Naive thymus-derived CD4-positive, alpha-beta T cell (primary cell): ENCODE measurements at regions not wholly inside any gene's neighbourhood (a gene's known extent, or its start where the extent isn't known, plus 50 kb on each side); places are given as distances from the start of the nearest gene placed in this dataset.
"Not testable (repeated sequence)": the region's sequence is repeated elsewhere in the genome, so short reads cannot be mapped to it uniquely, and the experiment has no call there.

ENCODE experiments used
- ATAC-seq: fragments of 150-1000 bp; cut with Tn5 transposase; 2 replicates; pipeline ENCODE4 v1.10.0; 2021; ENCODE audit warnings: mild to moderate bottlenecking, moderate library complexity
- CTCF ChIA-PET: fragments of 350-600 bp; sonication (Branson Sonifier 250); formaldehyde crosslinking; loops from one replicate; lab custom pipeline; 2021; ENCODE audit warnings: antibody characterized with exemption; lab: Charles Lee
- POLR2A ChIA-PET: fragments of 350-600 bp; sonication (Branson Sonifier 250); formaldehyde crosslinking; loops from one replicate; lab custom pipeline; 2021; ENCODE audit warnings: antibody characterized with exemption, inconsistent platforms; lab: Charles Lee
- DNase-seq, 9 donors: peaks; one replicate each; pipeline versions ENCODE4 v3.0.0 to v3.0.0-alpha.2; 2020 to 2022; ENCODE audit warnings: mixed read lengths in 1 of 9
- H3K27ac ChIP-seq: one replicate; pipeline ENCODE4 v1.7.0; 2013; ENCODE audit warnings: mild to moderate bottlenecking, low read depth, low read length, moderate library complexity
- H3K27me3 ChIP-seq, 2 donors: one replicate each; pipeline ENCODE4 v1.7.0; 2013; ENCODE audit warnings: low read length in 2 of 2, mild to moderate bottlenecking in 2 of 2, moderate library complexity in 2 of 2; ENCODE audit not compliant: control insufficient read depth in 2 of 2, insufficient read depth in 2 of 2
- H3K36me3 ChIP-seq, 3 experiments: 1 replicate in 2 of 3; 2 replicates in 1 of 3; pipeline ENCODE4 v1.7.0; 2013; ENCODE audit warnings: low read length in 3 of 3, mild to moderate bottlenecking in 3 of 3, moderate library complexity in 1 of 3; ENCODE audit not compliant: insufficient read depth in 3 of 3, control insufficient read depth in 2 of 3
- H3K4me1 ChIP-seq, 2 donors: one replicate each; pipeline ENCODE4 v1.7.0; 2013; ENCODE audit warnings: low read length in 2 of 2, mild to moderate bottlenecking in 2 of 2, moderate library complexity in 1 of 2; ENCODE audit not compliant: control insufficient read depth in 2 of 2, insufficient read depth in 2 of 2
- H3K4me3 ChIP-seq: 2 replicates; pipeline ENCODE4 v1.7.0; 2013; ENCODE audit warnings: mild to moderate bottlenecking, low read length
- H3K9me3 ChIP-seq, 3 experiments: 1 replicate in 2 of 3; 2 replicates in 1 of 3; pipeline ENCODE4 v1.7.0; 2013; ENCODE audit warnings: low read length in 3 of 3; ENCODE audit not compliant: control insufficient read depth in 2 of 3
- H3K27ac Mint-ChIP-seq, 9 donors: one replicate each; pipeline ENCODE4 v1.8.0; 2020 to 2022; ENCODE audit warnings: mixed read lengths in 9 of 9, mild to moderate bottlenecking in 8 of 9, moderate library complexity in 5 of 9, inconsistent platforms in 2 of 9
- H3K27me3 Mint-ChIP-seq, 5 donors: one replicate each; pipeline ENCODE4 v1.8.0; 2021 to 2022; ENCODE audit warnings: mixed read lengths in 5 of 5, mild to moderate bottlenecking in 1 of 5
- H3K36me3 Mint-ChIP-seq, 5 donors: one replicate each; pipeline ENCODE4 v1.8.0; 2020 to 2022; ENCODE audit warnings: mixed read lengths in 5 of 5, mild to moderate bottlenecking in 3 of 5, inconsistent platforms in 1 of 5
- H3K4me1 Mint-ChIP-seq, 7 donors: one replicate each; pipeline ENCODE4 v1.8.0; 2020 to 2022; ENCODE audit warnings: mixed read lengths in 7 of 7, mild to moderate bottlenecking in 3 of 7, inconsistent platforms in 1 of 7
- H3K4me3 Mint-ChIP-seq, 10 donors: one replicate each; pipeline ENCODE4 v1.8.0; 2020 to 2022; ENCODE audit warnings: mild to moderate bottlenecking in 10 of 10, mixed read lengths in 10 of 10, moderate library complexity in 6 of 10, inconsistent platforms in 2 of 10
- H3K9me3 Mint-ChIP-seq, 11 donors: one replicate each; pipeline ENCODE4 v1.8.0; 2020 to 2022; ENCODE audit warnings: mixed read lengths in 11 of 11, mild to moderate bottlenecking in 4 of 11, inconsistent platforms in 1 of 11, moderate library complexity in 1 of 11
- intact Hi-C, 2 donors: fragments of 100-400 bp; cut with micrococcal nuclease; formaldehyde crosslinking; loops; one replicate each; pipeline ENCODE4 v1.15.1; 2023

- H3K9me3 ChIP-seq = no peaks in the 10 kb centered on the region
- H3K36me3 ChIP-seq = no peaks in the 10 kb centered on the region
- intact Hi-C loops = no loop called here
- ChIA-PET POLR2A (no interaction called here), CTCF (no interaction called here)
- ATAC-seq = no peak
- Mint-ChIP-seq H3K27ac (no peak overlapping the region), H3K9me3 (peaks cover 0 to 19% (median 6%) of the 10 kb centered on the region in 11 donors), H3K4me3 (no peak overlapping the region), H3K27me3 (no peaks in the 10 kb centered on the region), H3K36me3 (no peaks in the 10 kb centered on the region), H3K4me1 (no peaks in the 10 kb centered on the region)
- no peak for DNase-seq
- no peak overlapping the region for H3K27ac ChIP-seq
- no peaks in the 10 kb centered on the region for H3K27me3 ChIP-seq
- H3K4me3 ChIP-seq = no peak overlapping the region
- H3K4me1 ChIP-seq = no peaks in the 10 kb centered on the region
These were observed 2403.2 kb downstream of the ARAP2 start for GRCh38 chr4:33841120-33841519.

GRCh38 chr4:33850371-33850902, 2393.9 kb downstream of the ARAP2 start:
- ATAC-seq (peak; percentile 12), DNase-seq (peak in 3 of 9 donors; percentile 0 to 4 (median 3))
- H3K4me1 Mint-ChIP-seq = peaks cover 0 to 2% (median 0%) of the 10 kb centered on the region in 7 donors
- peaks cover 3 to 25% (median 9%) of the 10 kb centered on the region in 11 donors for H3K9me3 Mint-ChIP-seq
- Histone ChIP-seq H3K4me3 (no peak overlapping the region), H3K4me1 (no peaks in the 10 kb centered on the region), H3K36me3 (no peaks in the 10 kb centered on the region), H3K9me3 (no peaks in the 10 kb centered on the region), H3K27me3 (no peaks in the 10 kb centered on the region), H3K27ac (no peak overlapping the region)
- intact Hi-C loops = no loop called here
- peaks cover 0 to 4% (median 0%) of the 10 kb centered on the region in 5 donors for H3K36me3 Mint-ChIP-seq
- POLR2A ChIA-PET = no interaction called here
- H3K4me3 Mint-ChIP-seq = no peak overlapping the region
- no peak overlapping the region for H3K27ac Mint-ChIP-seq
- CTCF ChIA-PET = no interaction called here
- H3K27me3 Mint-ChIP-seq = no peaks in the 10 kb centered on the region

- POLR2A ChIA-PET, intact Hi-C loops: not testable (repeated sequence)
These were observed 2390.6 kb downstream of the ARAP2 start for GRCh38 chr4:33853670-33854069.

GRCh38 chr4:33864290-33864859, 2379.9 kb downstream of the ARAP2 start:
- H3K27me3 Mint-ChIP-seq = no peaks in the 10 kb centered on the region
- Histone ChIP-seq H3K27ac (no peak overlapping the region), H3K36me3 (no peaks in the 10 kb centered on the region), H3K4me1 (no peaks in the 10 kb centered on the region), H3K4me3 (no peak overlapping the region), H3K27me3 (no peaks in the 10 kb centered on the region), H3K9me3 (no peaks in the 10 kb centered on the region)
- peaks cover 0 to 4% (median 0%) of the 10 kb centered on the region in 5 donors for H3K36me3 Mint-ChIP-seq
- no peak for DNase-seq
- ChIA-PET POLR2A (no interaction called here), CTCF (no interaction called here)
- no peak for ATAC-seq
- H3K4me1 Mint-ChIP-seq = no peaks in the 10 kb centered on the region
- H3K4me3 Mint-ChIP-seq = no peak overlapping the region
- H3K9me3 Mint-ChIP-seq = peaks cover 0 to 27% (median 14%) of the 10 kb centered on the region in 11 donors
- intact Hi-C loops = no loop called here
- no peak overlapping the region for H3K27ac Mint-ChIP-seq

More at GRCh38 chr4:33853670-33854069, 2390.6 kb downstream of the ARAP2 start:
- H3K9me3 Mint-ChIP-seq = peaks cover 0 to 18% (median 8%) of the 10 kb centered on the region in 11 donors
- H3K4me3 Mint-ChIP-seq, H3K27ac ChIP-seq, H3K27ac Mint-ChIP-seq, ATAC-seq, H3K36me3 ChIP-seq, H3K27me3 Mint-ChIP-seq, H3K4me1 Mint-ChIP-seq, H3K27me3 ChIP-seq, H3K4me3 ChIP-seq, H3K4me1 ChIP-seq, DNase-seq, CTCF ChIA-PET, H3K9me3 ChIP-seq, H3K36me3 Mint-ChIP-seq: not testable (repeated sequence)

- POLR2A ChIA-PET = no interaction called here
These were observed 2370.5 kb downstream of the ARAP2 start for GRCh38 chr4:33873791-33874190.

GRCh38 chr4:33878710-33879109, 2365.6 kb downstream of the ARAP2 start:
- no peaks in the 10 kb centered on the region for H3K4me1 Mint-ChIP-seq
- ChIA-PET CTCF (no interaction called here), POLR2A (no interaction called here)
- no peaks in the 10 kb centered on the region for H3K27me3 Mint-ChIP-seq
- DNase-seq (no peak), ATAC-seq (no peak)
- H3K27me3 ChIP-seq = no peaks in the 10 kb centered on the region
- H3K27ac Mint-ChIP-seq = no peak overlapping the region
- H3K9me3 Mint-ChIP-seq = peaks cover 0 to 31% (median 6%) of the 10 kb centered on the region in 11 donors
- H3K4me1 ChIP-seq = no peaks in the 10 kb centered on the region
- no peak overlapping the region for H3K4me3 Mint-ChIP-seq
- intact Hi-C loops = no loop called here
- no peaks in the 10 kb centered on the region for H3K9me3 ChIP-seq
- H3K4me3 ChIP-seq = no peak overlapping the region
- H3K36me3 ChIP-seq = no peaks in the 10 kb centered on the region
- H3K27ac ChIP-seq = no peak overlapping the region
- H3K36me3 Mint-ChIP-seq = no peaks in the 10 kb centered on the region

More at GRCh38 chr4:33873791-33874190, 2370.5 kb downstream of the ARAP2 start:
- Mint-ChIP-seq H3K36me3 (no peaks in the 10 kb centered on the region), H3K9me3 (peaks cover 0 to 23% (median 11%) of the 10 kb centered on the region in 11 donors), H3K27me3 (no peaks in the 10 kb centered on the region), H3K4me3 (no peak overlapping the region), H3K27ac (no peak overlapping the region), H3K4me1 (no peaks in the 10 kb centered on the region)
- H3K27me3 ChIP-seq = no peaks in the 10 kb centered on the region
- CTCF ChIA-PET = interaction anchor here (0.7 kb wide), 1 partner anchor 1221 kb away, joined by 4 read pairs; no protein-coding TSS in a partner anchor
- H3K9me3 ChIP-seq = no peaks in the 10 kb centered on the region
- H3K4me1 ChIP-seq = no peaks in the 10 kb centered on the region
- DNase-seq (no peak), ATAC-seq (no peak)
- no peaks in the 10 kb centered on the region for H3K36me3 ChIP-seq
- H3K27ac ChIP-seq = no peak overlapping the region
- intact Hi-C loops = no loop called here
- no peak overlapping the region for H3K4me3 ChIP-seq

GRCh38 chr4:33881176-33881575, 2363.1 kb downstream of the ARAP2 start:
- H3K4me3 Mint-ChIP-seq = no peak overlapping the region
- no peak for ATAC-seq
- intact Hi-C loops = no loop called here

More at GRCh38 chr4:33881176-33881575, 2363.1 kb downstream of the ARAP2 start:
- no peaks in the 10 kb centered on the region for H3K4me1 ChIP-seq
- Mint-ChIP-seq H3K36me3 (no peaks in the 10 kb centered on the region), H3K4me1 (no peaks in the 10 kb centered on the region), H3K27ac (no peak overlapping the region), H3K9me3 (peaks cover 0 to 27% (median 6%) of the 10 kb centered on the region in 11 donors), H3K27me3 (no peaks in the 10 kb centered on the region)
- no peaks in the 10 kb centered on the region for H3K9me3 ChIP-seq
- no peaks in the 10 kb centered on the region for H3K36me3 ChIP-seq
- no peak overlapping the region for H3K4me3 ChIP-seq
- no peak overlapping the region for H3K27ac ChIP-seq
- DNase-seq = no peak
- ChIA-PET CTCF (no interaction called here), POLR2A (no interaction called here)
- no peaks in the 10 kb centered on the region for H3K27me3 ChIP-seq
